H4 (cell line): ENCODE measurements at regions not wholly inside any gene's neighbourhood (a gene's known extent, or its start where the extent isn't known, plus 50 kb on each side); places are given as distances from the start of the nearest gene placed in this dataset.
"Not testable (repeated sequence)": the region's sequence is repeated elsewhere in the genome, so short reads cannot be mapped to it uniquely, and the experiment has no call there.

ENCODE experiments used
- DNase-seq: peaks from one replicate; pipeline ENCODE4 v3.0.0-alpha.2; 2015; ENCODE audit warnings: low spot score

- DNase-seq, result no peak
Observed at GRCh38 chr12:94862421-94862820, 141.1 kb downstream of the NDUFA12 start.

- DNase-seq, result no peak
Observed at GRCh38 chr12:94856324-94856723, 147.2 kb downstream of the NDUFA12 start.

GRCh38 chr12:94855853-94856252 is 147.6 kb downstream of the NDUFA12 start:
- DNase-seq, result no peak

- no peak for DNase-seq
Observed at GRCh38 chr12:94851396-94852028, 152.0 kb downstream of the NDUFA12 start.

GRCh38 chr12:94849411-94849976 is 154.0 kb downstream of the NDUFA12 start:
- DNase-seq, result no peak

GRCh38 chr12:94848966-94849365 is 154.5 kb downstream of the NDUFA12 start:
- no peak for DNase-seq

GRCh38 chr12:94845110-94845509 is 158.4 kb downstream of the NDUFA12 start:
- DNase-seq, result no peak

- no peak for DNase-seq
Observed at GRCh38 chr12:94844452-94844851, 159.0 kb downstream of the NDUFA12 start.

GRCh38 chr12:94841904-94842610 is 161.4 kb downstream of the NDUFA12 start:
- no peak for DNase-seq

GRCh38 chr12:94841177-94841576 is 162.3 kb downstream of the NDUFA12 start:
- DNase-seq, result no peak

GRCh38 chr12:94839347-94839746 is 164.2 kb downstream of the NDUFA12 start:
- no peak for DNase-seq

- not testable (repeated sequence) for DNase-seq
Observed at GRCh38 chr12:94836952-94837670, 166.4 kb downstream of the NDUFA12 start.

GRCh38 chr12:94834036-94834625 is 169.4 kb downstream of the NDUFA12 start:
- DNase-seq, result no peak

GRCh38 chr12:94832780-94833681 is 170.5 kb downstream of the NDUFA12 start:
- peak; percentile 69 for DNase-seq

- DNase-seq, result no peak
Observed at GRCh38 chr12:94832105-94832504, 171.4 kb downstream of the NDUFA12 start.

- no peak for DNase-seq
Observed at GRCh38 chr12:94831081-94831751, 172.3 kb downstream of the NDUFA12 start.

- DNase-seq, result no peak
Observed at GRCh38 chr12:94829552-94829951, 173.9 kb downstream of the NDUFA12 start.

- no peak for DNase-seq
Observed at GRCh38 chr12:94819011-94819410, 168.7 kb upstream of the TMCC3 start.

GRCh38 chr12:94817695-94818075 is 167.3 kb upstream of the TMCC3 start:
- no peak for DNase-seq

GRCh38 chr12:94817201-94817600 is 166.8 kb upstream of the TMCC3 start:
- not testable (repeated sequence) for DNase-seq

GRCh38 chr12:94816746-94817145 is 166.4 kb upstream of the TMCC3 start:
- not testable (repeated sequence) for DNase-seq
